ENCODE measurements at regions not wholly inside any gene's neighbourhood (a gene's known extent, or its start where the extent isn't known, plus 50 kb on each side); places are given as distances from the start of the nearest gene placed in this dataset.

DNA sequence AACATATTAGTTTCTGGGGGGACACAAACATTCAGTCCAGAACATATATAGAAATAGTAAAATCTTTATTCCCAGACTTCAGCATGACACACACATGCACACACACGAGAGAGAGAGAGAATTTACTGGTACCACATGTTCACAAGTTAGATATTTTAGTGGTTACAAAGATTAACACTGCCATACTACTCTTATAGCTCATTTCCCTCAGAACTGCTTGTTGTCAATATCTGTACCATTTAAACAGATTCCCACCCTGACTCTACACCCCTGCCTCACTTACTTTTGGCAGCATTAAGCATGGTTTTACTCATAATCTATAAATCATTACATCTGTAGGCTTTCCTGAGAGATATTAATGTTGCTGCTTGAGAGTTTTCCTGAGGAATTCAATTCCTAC, 524.7 kb upstream of the HTR2A start:
- H3K4me3 ChIP-seq (replicated peaks in 1 of 3; ENCODE audit: insufficient read depth in 1 of 3, low read depth in 2 of 3, low read length in 3 of 3) = no peak overlapping the region
- H3K4me1 ChIP-seq (ENCODE audit: insufficient read depth, low read length) = no peaks in the 10 kb centered on the region
- H3K4me2 ChIP-seq (ENCODE audit: low read depth, low read length) = no peak overlapping the region
- POLR2A ChIA-PET = no interaction called here
- DNase-seq (ENCODE audit: low spot score) = no peak
- ATAC-seq = no peak
- in situ Hi-C loops (cut with HindIII; ENCODE audit: extremely low pct_ligation_motif_present, low pct_unique_long_range_greater_than_20kb) (no loop called here), intact Hi-C loops (cut with micrococcal nuclease; ENCODE audit: unreplicated experiment) (no loop called here)
- CTCF ChIA-PET (ENCODE audit: low intra/inter-chr PET ratio, low total read pairs) = no interaction called here
- no peak overlapping the region for H3K9ac ChIP-seq (ENCODE audit: insufficient read depth, low read depth, low read length)
- no peak overlapping the region for H3K27ac ChIP-seq (ENCODE audit: extremely low read length, insufficient read depth, low read length)
- H3K79me2 ChIP-seq (ENCODE audit: insufficient read depth, low read length) = no peaks in the 10 kb centered on the region
- 0% methylated on average over 1 of the region's 1 CpG for WGBS (ENCODE audit: low lambda C conversion rate)
- H4K20me1 ChIP-seq (ENCODE audit: insufficient read depth, low read length) = no peaks in the 10 kb centered on the region
- no peaks in the 10 kb centered on the region for H3K36me3 ChIP-seq (replicated peaks in 1 of 2; ENCODE audit: control insufficient read depth in 1 of 2, insufficient read depth in 2 of 2, low read length in 2 of 2)
- TF ChIP-seq DNMT3B (CRISPR knock-in tag; conservative IDR thresholded peaks at IDR 0.05) = no peak
- TF ChIP-seq HOXA5 (CRISPR knock-in tag; IDR thresholded peaks at IDR 0.05) = no peak
- TF ChIP-seq HNRNPL (IDR thresholded peaks at IDR 0.05; ENCODE audit: low read depth, low read length) = no peak
- no peak for TF ChIP-seq MATR3 (CRISPR knock-in tag; IDR thresholded peaks at IDR 0.05)
- TF ChIP-seq MNT (IDR thresholded peaks at IDR 0.05) = 0 out of 2 replicates have a peak, but pooled peaks have one; percentile 20
- H3K9me3 ChIP-seq (ENCODE audit: low read length) = no peaks in the 10 kb centered on the region
- H2AFZ ChIP-seq (ENCODE audit: low read length) = no peak overlapping the region
- no peaks in the 10 kb centered on the region for H3K27me3 ChIP-seq (ENCODE audit: control insufficient read depth in 1 of 2, insufficient read depth in 2 of 2, low read length in 2 of 2)
- FAIRE-seq = no peak
- no TSS peak for BruUV-seq (replicated peaks)

DNA sequence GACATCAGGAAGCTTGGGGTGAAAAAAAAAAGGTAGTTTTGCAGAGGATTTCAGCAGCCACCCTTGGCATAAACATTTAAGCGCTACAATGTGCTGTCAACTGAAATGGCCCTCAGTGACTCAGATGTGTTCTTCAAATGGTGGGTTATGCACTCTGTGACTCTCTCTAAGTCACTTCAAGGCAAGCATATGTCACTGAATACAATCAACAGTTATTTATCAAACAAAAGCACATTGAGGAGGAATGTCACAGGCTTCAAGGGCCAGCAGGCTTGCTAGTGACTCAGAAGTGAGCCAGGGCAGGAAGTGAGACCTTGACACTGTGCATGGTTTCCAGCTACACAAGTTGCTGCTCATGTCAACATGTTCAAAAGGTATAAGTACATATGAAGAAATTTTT, 523.7 kb upstream of the HTR2A start:
- 0% methylated on average over 1 of the region's 1 CpG for WGBS (ENCODE audit: low lambda C conversion rate)
- Histone ChIP-seq H2AFZ (ENCODE audit: low read length) (no peak overlapping the region), H3K4me3 (replicated peaks in 1 of 3; ENCODE audit: insufficient read depth in 1 of 3, low read depth in 2 of 3, low read length in 3 of 3) (no peak overlapping the region), H3K4me1 (ENCODE audit: insufficient read depth, low read length) (no peaks in the 10 kb centered on the region), H3K9ac (ENCODE audit: insufficient read depth, low read depth, low read length) (no peak overlapping the region), H3K27me3 (ENCODE audit: control insufficient read depth in 1 of 2, insufficient read depth in 2 of 2, low read length in 2 of 2) (no peaks in the 10 kb centered on the region), H3K4me2 (ENCODE audit: low read depth, low read length) (no peak overlapping the region), H3K27ac (ENCODE audit: extremely low read length, insufficient read depth, low read length) (no peak overlapping the region), H3K79me2 (ENCODE audit: insufficient read depth, low read length) (no peaks in the 10 kb centered on the region), H3K9me3 (ENCODE audit: low read length) (no peaks in the 10 kb centered on the region), H3K36me3 (replicated peaks in 1 of 2; ENCODE audit: control insufficient read depth in 1 of 2, insufficient read depth in 2 of 2, low read length in 2 of 2) (no peaks in the 10 kb centered on the region), H4K20me1 (ENCODE audit: insufficient read depth, low read length) (no peaks in the 10 kb centered on the region)
- intact Hi-C loops (cut with micrococcal nuclease; ENCODE audit: unreplicated experiment) (no loop called here), in situ Hi-C loops (cut with HindIII; ENCODE audit: extremely low pct_ligation_motif_present, low pct_unique_long_range_greater_than_20kb) (no loop called here)
- TF ChIP-seq ZBTB8A (CRISPR knock-in tag; IDR thresholded peaks at IDR 0.05; ENCODE audit: borderline replicate concordance, low read depth) (no peak), ZEB1 (IDR thresholded peaks at IDR 0.05; ENCODE audit: insufficient replicate concordance, low read depth) (no peak), NCOA2 (CRISPR knock-in tag; IDR thresholded peaks at IDR 0.05) (no peak), ZBTB1 (CRISPR knock-in tag; IDR thresholded peaks at IDR 0.05; ENCODE audit: borderline replicate concordance) (no peak), DR1 (CRISPR knock-in tag; IDR thresholded peaks at IDR 0.05) (no peak), ZNF615 (CRISPR knock-in tag; IDR thresholded peaks at IDR 0.05; ENCODE audit: borderline replicate concordance) (no peak)
- FAIRE-seq (no peak), DNase-seq (ENCODE audit: low spot score) (no peak), ATAC-seq (no peak)
- ChIA-PET POLR2A (no interaction called here), CTCF (ENCODE audit: low intra/inter-chr PET ratio, low total read pairs) (no interaction called here)
- BruUV-seq (replicated peaks) = no TSS peak

Measured in HepG2 (cell line).